ENCODE measurements at regions not wholly inside any gene's neighbourhood (a gene's known extent, or its start where the extent isn't known, plus 50 kb on each side); places are given as distances from the start of the nearest gene placed in this dataset.
A peak's percentile ranks its signal among the peaks of the same experiment; 100 is the strongest.

GRCh38 chr10:88168171-88169036, 305.0 kb downstream of the PTEN start:
- DNase-seq (ENCODE audit: low read depth) = peak; percentile 55

GRCh38 chr10:88169037-88169319, 305.6 kb downstream of the PTEN start:
- DNase-seq (ENCODE audit: low read depth) = no peak

GRCh38 chr10:88170628-88171027, 307.2 kb downstream of the PTEN start:
- DNase-seq (ENCODE audit: low read depth) = no peak

GRCh38 chr10:88172159-88172558, 308.7 kb downstream of the PTEN start:
- peak; percentile 32 for DNase-seq (ENCODE audit: low read depth)

GRCh38 chr10:88174391-88174790, 311.0 kb downstream of the PTEN start:
- DNase-seq (ENCODE audit: low read depth) = no peak

GRCh38 chr10:88178758-88179157, 315.3 kb downstream of the PTEN start:
- DNase-seq (ENCODE audit: low read depth) = no peak

- no peak for DNase-seq (ENCODE audit: low read depth)
These were observed 316.4 kb downstream of the PTEN start for GRCh38 chr10:88179831-88180230.

- DNase-seq (ENCODE audit: low read depth) = no peak
These were observed 318.6 kb downstream of the PTEN start for GRCh38 chr10:88181902-88182600.

- DNase-seq (ENCODE audit: low read depth) = no peak
These were observed 319.1 kb downstream of the PTEN start for GRCh38 chr10:88182601-88182930.

GRCh38 chr10:88184543-88185297, 321.3 kb downstream of the PTEN start:
- no peak for DNase-seq (ENCODE audit: low read depth)

- no peak for DNase-seq (ENCODE audit: low read depth)
These were observed 322.4 kb downstream of the PTEN start for GRCh38 chr10:88185830-88186229.

GRCh38 chr10:88186335-88186734, 322.9 kb downstream of the PTEN start:
- peak; percentile 24 for DNase-seq (ENCODE audit: low read depth)

GRCh38 chr10:88187472-88187871, 324.0 kb downstream of the PTEN start:
- DNase-seq (ENCODE audit: low read depth) = no peak

- no peak for DNase-seq (ENCODE audit: low read depth)
These were observed 326.7 kb downstream of the PTEN start for GRCh38 chr10:88190123-88190522.

GRCh38 chr10:88190540-88191235, 327.3 kb downstream of the PTEN start:
- DNase-seq (ENCODE audit: low read depth) = no peak

GRCh38 chr10:88193018-88193417, 329.6 kb downstream of the PTEN start:
- no peak for DNase-seq (ENCODE audit: low read depth)

GRCh38 chr10:88194041-88194887, 330.8 kb downstream of the PTEN start:
- peak; percentile 83 for DNase-seq (ENCODE audit: low read depth)

GRCh38 chr10:88194961-88195367, 331.5 kb downstream of the PTEN start:
- no peak for DNase-seq (ENCODE audit: low read depth)

GRCh38 chr10:88195841-88196240, 332.4 kb downstream of the PTEN start:
- no peak for DNase-seq (ENCODE audit: low read depth)

- DNase-seq (ENCODE audit: low read depth) = no peak
These were observed 332.9 kb downstream of the PTEN start for GRCh38 chr10:88196291-88196690.

- DNase-seq (ENCODE audit: low read depth) = no peak
These were observed 334.6 kb downstream of the PTEN start for GRCh38 chr10:88198023-88198422.
